ENCODE measurements at regions not wholly inside any gene's neighbourhood (a gene's known extent, or its start where the extent isn't known, plus 50 kb on each side); places are given as distances from the start of the nearest gene placed in this dataset.

GRCh38 chr12:16668198-16668597, 62.2 kb upstream of the LMO3 start:
- DNase-seq: no peak

GRCh38 chr12:16658699-16659098, 52.7 kb upstream of the LMO3 start:
- no peak for DNase-seq

Data from stimulated activated CD4-positive, alpha-beta T cell treated with anti-CD3 and anti-CD28 coated beads, Interleukin-15, amount 100 ng/mL, for 24 hours (primary cell).